Peyer's patch (tissue), 4 donors: ENCODE measurements at regions not wholly inside any gene's neighbourhood (a gene's known extent, or its start where the extent isn't known, plus 50 kb on each side); places are given as distances from the start of the nearest gene placed in this dataset.

Experiments
- DNase-seq, 3 donors: peaks; one replicate each; pipeline ENCODE4 v3.0.0-alpha.2; 2017 to 2019
- H3K27ac ChIP-seq, 4 donors: fragments of 200-600 bp; sonication (generic); one replicate each; pipeline ENCODE4 v1.5.1; 2016 to 2019
- H3K27me3 ChIP-seq, 2 donors: fragments of 200-600 bp; sonication (generic); one replicate each; pipeline ENCODE4 v1.5.1; 2019
- H3K36me3 ChIP-seq, 3 donors: fragments of 200-600 bp; sonication (generic); one replicate each; pipeline ENCODE4 v1.5.1; 2016 to 2019
- H3K4me1 ChIP-seq, 4 donors: fragments of 200-600 bp; sonication (generic); one replicate each; pipeline ENCODE4 v1.5.1; 2016 to 2019
- H3K4me3 ChIP-seq, 4 donors: fragments of 200-600 bp; sonication (generic); 1 replicate in 3 of 4; 2 replicates in 1 of 4; pipeline ENCODE4 v1.5.1; 2016 to 2019; ENCODE audit warnings: mild to moderate bottlenecking in 1 of 4
- H3K9me3 ChIP-seq, 4 donors: fragments of 200-600 bp; sonication (generic); one replicate each; pipeline ENCODE4 v1.5.1; 2016 to 2019; ENCODE audit warnings: mild to moderate bottlenecking in 1 of 4
- POLR2A ChIP-seq, 2 donors: fragments of 450-650 bp; IDR thresholded peaks; one replicate each; pipeline ENCODE4 v1.5.1; 2017; ENCODE audit warnings: antibody characterized with exemption in 2 of 2, mild to moderate bottlenecking in 2 of 2, moderate library complexity in 2 of 2
- TF ChIP-seq, protein P1 (sequence below), 6 experiments: fragments of 450-650 bp in 4 of 6; fragments of 200-600 bp in 2 of 6; sonication (generic) in 1 of 6; IDR thresholded peaks; one replicate each; pipeline ENCODE4 v1.5.1; 2017 to 2019; ENCODE audit warnings: antibody characterized with exemption in 6 of 6, mild to moderate bottlenecking in 3 of 6, moderate library complexity in 1 of 6

DNA sequence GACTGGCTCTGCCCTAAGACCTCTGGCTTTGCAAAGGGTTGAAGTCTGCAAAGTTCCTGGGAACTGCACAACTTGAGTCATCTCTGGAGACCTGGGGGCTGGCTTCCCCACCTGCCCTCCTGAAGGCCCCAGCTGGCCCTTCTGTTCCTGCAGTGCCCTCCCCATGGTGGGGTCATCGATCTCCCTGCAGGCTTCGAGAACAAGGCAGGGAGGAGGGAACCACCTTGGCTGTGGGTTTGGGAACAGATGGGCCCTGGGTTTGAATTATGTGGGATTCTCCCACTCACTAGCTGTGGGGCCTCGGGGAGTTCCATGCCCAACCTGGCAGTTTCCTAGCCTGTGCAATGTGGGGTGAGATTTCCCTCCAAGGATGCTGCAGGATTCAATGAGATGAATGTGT is 310.2 kb downstream of the PTPRU start:
- Histone ChIP-seq H3K36me3 (no peaks in the 10 kb centered on the region), H3K27ac (no peak overlapping the region), H3K4me3 (no peak overlapping the region), H3K27me3 (no peaks in the 10 kb centered on the region), H3K4me1 (no peaks in the 10 kb centered on the region), H3K9me3 (no peaks in the 10 kb centered on the region)
- DNase-seq = peak in 1 of 3 donors; percentile 35
- TF ChIP-seq POLR2A (IDR thresholded peaks at IDR 0.05) = no peak
- TF ChIP-seq, protein P1, sequence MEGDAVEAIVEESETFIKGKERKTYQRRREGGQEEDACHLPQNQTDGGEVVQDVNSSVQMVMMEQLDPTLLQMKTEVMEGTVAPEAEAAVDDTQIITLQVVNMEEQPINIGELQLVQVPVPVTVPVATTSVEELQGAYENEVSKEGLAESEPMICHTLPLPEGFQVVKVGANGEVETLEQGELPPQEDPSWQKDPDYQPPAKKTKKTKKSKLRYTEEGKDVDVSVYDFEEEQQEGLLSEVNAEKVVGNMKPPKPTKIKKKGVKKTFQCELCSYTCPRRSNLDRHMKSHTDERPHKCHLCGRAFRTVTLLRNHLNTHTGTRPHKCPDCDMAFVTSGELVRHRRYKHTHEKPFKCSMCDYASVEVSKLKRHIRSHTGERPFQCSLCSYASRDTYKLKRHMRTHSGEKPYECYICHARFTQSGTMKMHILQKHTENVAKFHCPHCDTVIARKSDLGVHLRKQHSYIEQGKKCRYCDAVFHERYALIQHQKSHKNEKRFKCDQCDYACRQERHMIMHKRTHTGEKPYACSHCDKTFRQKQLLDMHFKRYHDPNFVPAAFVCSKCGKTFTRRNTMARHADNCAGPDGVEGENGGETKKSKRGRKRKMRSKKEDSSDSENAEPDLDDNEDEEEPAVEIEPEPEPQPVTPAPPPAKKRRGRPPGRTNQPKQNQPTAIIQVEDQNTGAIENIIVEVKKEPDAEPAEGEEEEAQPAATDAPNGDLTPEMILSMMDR (IDR thresholded peaks at IDR 0.05) = no peak

DNA sequence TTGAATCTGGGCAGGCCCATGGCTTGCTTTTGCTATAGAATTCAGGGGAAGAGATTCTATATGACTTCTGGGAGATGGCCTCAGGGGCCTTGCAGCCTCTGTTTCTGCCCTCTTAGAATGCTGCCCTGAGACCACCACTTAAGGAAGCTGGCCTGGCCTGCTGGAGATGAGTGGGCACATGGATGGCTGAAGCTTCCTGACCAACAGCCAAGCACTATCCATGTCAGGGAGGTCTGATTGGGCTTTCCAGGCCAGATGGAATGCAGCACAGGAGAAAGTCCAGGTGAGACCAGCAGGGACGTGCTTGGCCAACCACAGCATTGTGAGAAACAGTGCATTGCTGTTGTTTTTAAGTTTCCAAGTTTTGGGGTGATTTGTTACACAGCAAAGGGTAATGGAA is 308.1 kb downstream of the PTPRU start:
- Histone ChIP-seq H3K4me3 (no peak overlapping the region), H3K27me3 (no peaks in the 10 kb centered on the region), H3K4me1 (no peaks in the 10 kb centered on the region), H3K9me3 (no peaks in the 10 kb centered on the region), H3K36me3 (no peaks in the 10 kb centered on the region), H3K27ac (no peak overlapping the region)
- no peak for DNase-seq
- TF ChIP-seq, protein P1 (IDR thresholded peaks at IDR 0.05) = no peak
- TF ChIP-seq POLR2A (IDR thresholded peaks at IDR 0.05) = no peak

DNA sequence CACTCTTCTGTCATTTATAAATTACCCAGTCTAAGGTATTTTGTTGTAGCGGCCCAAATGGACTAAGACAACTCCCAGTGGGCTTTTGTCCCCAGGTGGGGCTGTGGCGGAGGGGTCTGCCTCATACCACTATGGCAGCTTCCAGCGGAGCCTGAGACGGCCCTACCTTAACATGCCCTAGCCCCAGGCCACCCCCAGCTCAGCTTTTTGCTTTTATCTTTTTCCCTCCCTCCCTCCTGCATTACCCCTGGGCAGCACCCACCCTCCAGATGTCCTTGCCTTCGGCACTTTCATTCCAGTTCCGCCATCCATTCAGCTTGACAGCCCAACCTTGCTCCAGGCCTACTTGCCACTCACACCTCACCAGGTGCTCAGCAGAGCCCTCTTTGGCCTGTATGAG is 307.3 kb downstream of the PTPRU start:
- DNase-seq = peak in 1 of 3 donors; percentile 32

DNA sequence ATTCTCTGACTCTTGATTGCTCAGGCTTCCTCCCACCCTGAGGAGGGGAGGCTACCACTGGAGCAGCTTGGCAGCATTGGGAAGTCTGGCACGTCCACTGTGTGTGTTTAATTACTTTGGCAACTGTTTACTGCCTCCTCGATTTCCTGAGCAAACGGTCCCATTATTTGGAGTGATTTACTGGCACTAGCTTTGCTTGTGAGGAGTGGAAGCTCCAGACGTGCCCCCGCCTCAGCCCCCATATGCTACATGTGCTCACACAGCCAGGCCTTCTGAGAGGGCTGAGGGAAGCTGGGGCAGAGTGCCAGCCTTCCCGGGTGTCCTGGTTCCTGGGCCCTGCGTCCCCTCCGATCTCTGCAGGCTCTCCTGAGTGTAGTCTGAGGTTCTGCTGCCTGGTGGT is 306.2 kb downstream of the PTPRU start:
- no peaks in the 10 kb centered on the region for H3K9me3 ChIP-seq
- peak in 1 of 3 donors; percentile 15 for DNase-seq
- no peak overlapping the region for H3K27ac ChIP-seq
- no peak overlapping the region for H3K4me3 ChIP-seq
- TF ChIP-seq, protein P1 (IDR thresholded peaks at IDR 0.05) = no peak
- TF ChIP-seq POLR2A (IDR thresholded peaks at IDR 0.05) = no peak
- no peaks in the 10 kb centered on the region for H3K4me1 ChIP-seq
- no peaks in the 10 kb centered on the region for H3K36me3 ChIP-seq
- no peaks in the 10 kb centered on the region for H3K27me3 ChIP-seq

More for the DNA sequence above, 307.3 kb downstream of the PTPRU start:
- H3K27me3 ChIP-seq = no peaks in the 10 kb centered on the region
- no peaks in the 10 kb centered on the region for H3K4me1 ChIP-seq
- no peaks in the 10 kb centered on the region for H3K36me3 ChIP-seq
- no peak overlapping the region for H3K4me3 ChIP-seq
- TF ChIP-seq, protein P1 (IDR thresholded peaks at IDR 0.05) = no peak
- TF ChIP-seq POLR2A (IDR thresholded peaks at IDR 0.05) = no peak
- H3K27ac ChIP-seq = no peak overlapping the region
- H3K9me3 ChIP-seq = no peaks in the 10 kb centered on the region

DNA sequence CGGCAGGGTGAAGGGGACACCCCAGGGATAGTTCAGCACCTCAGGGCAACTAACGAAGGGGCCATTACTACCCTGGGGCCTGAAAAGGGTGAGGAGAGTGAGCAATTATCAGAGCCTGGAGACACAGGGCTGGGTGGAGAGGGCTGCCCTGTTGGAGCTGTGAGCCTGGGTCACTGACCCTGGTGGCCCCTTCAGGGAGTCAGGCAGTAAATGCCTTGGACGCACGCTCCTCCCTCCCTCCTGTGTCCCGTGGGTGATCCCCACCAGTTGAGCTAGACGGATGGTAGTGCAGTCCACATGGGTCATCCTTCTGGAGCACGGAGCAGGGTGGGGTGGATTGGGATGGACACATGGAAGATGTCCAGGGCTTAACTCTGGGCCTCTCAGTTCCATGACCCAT is 305.3 kb downstream of the PTPRU start:
- DNase-seq = peak in 1 of 3 donors; percentile 20
- TF ChIP-seq POLR2A (IDR thresholded peaks at IDR 0.05) = no peak
- TF ChIP-seq, protein P1 (IDR thresholded peaks at IDR 0.05) = no peak
- Histone ChIP-seq H3K27me3 (no peaks in the 10 kb centered on the region), H3K9me3 (no peaks in the 10 kb centered on the region), H3K27ac (no peak overlapping the region), H3K4me1 (no peaks in the 10 kb centered on the region), H3K4me3 (no peak overlapping the region), H3K36me3 (no peaks in the 10 kb centered on the region)

DNA sequence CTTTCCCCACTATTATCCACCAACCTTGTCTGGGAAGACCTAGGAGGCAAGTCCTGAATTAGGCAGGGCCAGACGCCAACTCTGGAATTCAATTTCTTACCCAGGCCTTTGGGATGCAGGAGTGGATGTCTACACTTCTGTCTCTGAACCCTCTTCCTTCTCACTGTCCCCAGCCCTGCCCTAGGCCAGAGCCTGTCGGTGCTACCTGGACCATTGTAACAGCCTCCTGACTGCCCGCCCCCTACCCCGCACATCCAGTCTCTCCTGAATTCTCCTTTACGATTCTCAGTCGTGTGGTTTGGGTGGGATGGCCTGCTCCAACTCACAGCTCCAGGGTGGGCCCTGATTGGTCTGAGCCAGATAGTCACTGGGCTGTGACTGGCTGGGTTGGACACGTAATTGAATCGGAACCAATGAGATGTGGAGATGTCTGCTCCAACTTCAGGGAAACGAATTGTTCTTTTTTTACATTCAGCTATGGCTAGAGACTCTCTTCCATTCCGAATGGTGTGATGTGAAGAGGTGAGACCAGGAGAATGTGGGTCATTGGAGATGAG is 304.6 kb downstream of the PTPRU start:
- H3K27me3 ChIP-seq = no peaks in the 10 kb centered on the region
- H3K9me3 ChIP-seq = no peaks in the 10 kb centered on the region
- H3K4me1 ChIP-seq = no peaks in the 10 kb centered on the region
- H3K27ac ChIP-seq = no peak overlapping the region
- no peak overlapping the region for H3K4me3 ChIP-seq
- H3K36me3 ChIP-seq = no peaks in the 10 kb centered on the region
- DNase-seq = peak in 2 of 3 donors; percentile 2 to 21
- TF ChIP-seq POLR2A (IDR thresholded peaks at IDR 0.05) = no peak
- TF ChIP-seq, protein P1 (IDR thresholded peaks at IDR 0.05) = no peak
